Ishikawa (cell line): ENCODE measurements at regions not wholly inside any gene's neighbourhood (a gene's known extent, or its start where the extent isn't known, plus 50 kb on each side); places are given as distances from the start of the nearest gene placed in this dataset.

Experiments
- CEBPB ChIP-seq: IDR thresholded peaks from 2 replicates; pipeline ENCODE4 v1.6.1; 2012
- CREB1 ChIP-seq: IDR thresholded peaks from 2 replicates; pipeline ENCODE4 v1.6.1; 2012; ENCODE audit warnings: low read depth
- EGR1 ChIP-seq: IDR thresholded peaks from 2 replicates; pipeline ENCODE4 v1.6.1; 2012
- EP300 ChIP-seq: IDR thresholded peaks from 2 replicates; pipeline ENCODE4 v1.6.1; 2012; ENCODE audit warnings: borderline replicate concordance
- FOXM1 ChIP-seq: IDR thresholded peaks from 2 replicates; pipeline ENCODE4 v1.6.1; 2012; ENCODE audit warnings: low read depth, borderline replicate concordance
- NFIC ChIP-seq: IDR thresholded peaks from 2 replicates; pipeline ENCODE4 v1.6.1; 2012
- RAD21 ChIP-seq: IDR thresholded peaks from 2 replicates; pipeline ENCODE4 v1.6.1; 2012; ENCODE audit warnings: low read depth
- TAF1 ChIP-seq: IDR thresholded peaks from 2 replicates; pipeline ENCODE4 v1.6.1; 2012; ENCODE audit warnings: low read depth, mild to moderate bottlenecking
- TEAD4 ChIP-seq: IDR thresholded peaks from 2 replicates; pipeline ENCODE4 v1.6.1; 2012
- YY1 ChIP-seq: IDR thresholded peaks from 2 replicates; pipeline ENCODE4 v1.6.1; 2012; ENCODE audit warnings: low read depth
- ZBTB7A ChIP-seq: IDR thresholded peaks from 2 replicates; pipeline ENCODE4 v1.6.1; 2012; ENCODE audit warnings: low read depth
- TF ChIP-seq, protein P1 (sequence below): IDR thresholded peaks from 2 replicates; pipeline ENCODE4 v1.6.1; 2012; ENCODE audit warnings: low read depth, mild to moderate bottlenecking
- TF ChIP-seq, protein P2 (sequence below): IDR thresholded peaks from 2 replicates; pipeline ENCODE4 v1.6.1; 2012
- TF ChIP-seq, protein P3 (sequence below): IDR thresholded peaks from 2 replicates; pipeline ENCODE4 v1.6.1; 2012

DNA sequence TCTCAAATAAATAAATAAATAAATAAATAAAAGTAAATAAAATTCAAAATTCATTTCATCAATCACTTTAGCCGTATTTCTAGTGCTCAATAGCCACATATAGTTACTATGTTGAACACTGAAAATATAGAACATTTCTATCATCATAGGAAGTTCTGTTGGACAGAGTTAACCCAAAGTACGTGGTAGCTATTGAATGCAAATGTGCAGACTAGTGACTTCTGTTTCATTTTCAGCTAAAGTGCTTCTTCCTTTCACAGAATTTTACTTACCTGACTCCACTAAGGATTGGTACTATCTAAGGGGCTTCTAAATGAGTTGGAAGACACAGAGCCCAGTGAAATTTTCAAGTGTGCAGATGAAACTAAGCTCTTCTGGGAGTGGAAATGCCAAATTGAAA is 1208.3 kb downstream of the MAT2B start:
- TF ChIP-seq YY1: no peak
- TF ChIP-seq CREB1: no peak
- no peak for TF ChIP-seq TAF1
- no peak for TF ChIP-seq EP300
- no peak for TF ChIP-seq CEBPB
- no peak for TF ChIP-seq ZBTB7A
- TF ChIP-seq, protein P1, sequence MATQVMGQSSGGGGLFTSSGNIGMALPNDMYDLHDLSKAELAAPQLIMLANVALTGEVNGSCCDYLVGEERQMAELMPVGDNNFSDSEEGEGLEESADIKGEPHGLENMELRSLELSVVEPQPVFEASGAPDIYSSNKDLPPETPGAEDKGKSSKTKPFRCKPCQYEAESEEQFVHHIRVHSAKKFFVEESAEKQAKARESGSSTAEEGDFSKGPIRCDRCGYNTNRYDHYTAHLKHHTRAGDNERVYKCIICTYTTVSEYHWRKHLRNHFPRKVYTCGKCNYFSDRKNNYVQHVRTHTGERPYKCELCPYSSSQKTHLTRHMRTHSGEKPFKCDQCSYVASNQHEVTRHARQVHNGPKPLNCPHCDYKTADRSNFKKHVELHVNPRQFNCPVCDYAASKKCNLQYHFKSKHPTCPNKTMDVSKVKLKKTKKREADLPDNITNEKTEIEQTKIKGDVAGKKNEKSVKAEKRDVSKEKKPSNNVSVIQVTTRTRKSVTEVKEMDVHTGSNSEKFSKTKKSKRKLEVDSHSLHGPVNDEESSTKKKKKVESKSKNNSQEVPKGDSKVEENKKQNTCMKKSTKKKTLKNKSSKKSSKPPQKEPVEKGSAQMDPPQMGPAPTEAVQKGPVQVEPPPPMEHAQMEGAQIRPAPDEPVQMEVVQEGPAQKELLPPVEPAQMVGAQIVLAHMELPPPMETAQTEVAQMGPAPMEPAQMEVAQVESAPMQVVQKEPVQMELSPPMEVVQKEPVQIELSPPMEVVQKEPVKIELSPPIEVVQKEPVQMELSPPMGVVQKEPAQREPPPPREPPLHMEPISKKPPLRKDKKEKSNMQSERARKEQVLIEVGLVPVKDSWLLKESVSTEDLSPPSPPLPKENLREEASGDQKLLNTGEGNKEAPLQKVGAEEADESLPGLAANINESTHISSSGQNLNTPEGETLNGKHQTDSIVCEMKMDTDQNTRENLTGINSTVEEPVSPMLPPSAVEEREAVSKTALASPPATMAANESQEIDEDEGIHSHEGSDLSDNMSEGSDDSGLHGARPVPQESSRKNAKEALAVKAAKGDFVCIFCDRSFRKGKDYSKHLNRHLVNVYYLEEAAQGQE: no peak
- TF ChIP-seq, protein P2, sequence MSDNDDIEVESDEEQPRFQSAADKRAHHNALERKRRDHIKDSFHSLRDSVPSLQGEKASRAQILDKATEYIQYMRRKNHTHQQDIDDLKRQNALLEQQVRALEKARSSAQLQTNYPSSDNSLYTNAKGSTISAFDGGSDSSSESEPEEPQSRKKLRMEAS: no peak
- TF ChIP-seq RAD21: no peak
- TF ChIP-seq, protein P3, sequence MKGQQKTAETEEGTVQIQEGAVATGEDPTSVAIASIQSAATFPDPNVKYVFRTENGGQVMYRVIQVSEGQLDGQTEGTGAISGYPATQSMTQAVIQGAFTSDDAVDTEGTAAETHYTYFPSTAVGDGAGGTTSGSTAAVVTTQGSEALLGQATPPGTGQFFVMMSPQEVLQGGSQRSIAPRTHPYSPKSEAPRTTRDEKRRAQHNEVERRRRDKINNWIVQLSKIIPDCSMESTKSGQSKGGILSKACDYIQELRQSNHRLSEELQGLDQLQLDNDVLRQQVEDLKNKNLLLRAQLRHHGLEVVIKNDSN: no peak
- TF ChIP-seq EGR1: no peak
- no peak for TF ChIP-seq TEAD4
- no peak for TF ChIP-seq NFIC
- no peak for TF ChIP-seq FOXM1
